ENCODE measurements at regions not wholly inside any gene's neighbourhood (a gene's known extent, or its start where the extent isn't known, plus 50 kb on each side); places are given as distances from the start of the nearest gene placed in this dataset.

- H3K4me3 ChIP-seq (ENCODE audit: low read depth, low read length), result no peak overlapping the region
- no peak for DNase-seq (ENCODE audit: low read depth)
- TF ChIP-seq, protein P1, sequence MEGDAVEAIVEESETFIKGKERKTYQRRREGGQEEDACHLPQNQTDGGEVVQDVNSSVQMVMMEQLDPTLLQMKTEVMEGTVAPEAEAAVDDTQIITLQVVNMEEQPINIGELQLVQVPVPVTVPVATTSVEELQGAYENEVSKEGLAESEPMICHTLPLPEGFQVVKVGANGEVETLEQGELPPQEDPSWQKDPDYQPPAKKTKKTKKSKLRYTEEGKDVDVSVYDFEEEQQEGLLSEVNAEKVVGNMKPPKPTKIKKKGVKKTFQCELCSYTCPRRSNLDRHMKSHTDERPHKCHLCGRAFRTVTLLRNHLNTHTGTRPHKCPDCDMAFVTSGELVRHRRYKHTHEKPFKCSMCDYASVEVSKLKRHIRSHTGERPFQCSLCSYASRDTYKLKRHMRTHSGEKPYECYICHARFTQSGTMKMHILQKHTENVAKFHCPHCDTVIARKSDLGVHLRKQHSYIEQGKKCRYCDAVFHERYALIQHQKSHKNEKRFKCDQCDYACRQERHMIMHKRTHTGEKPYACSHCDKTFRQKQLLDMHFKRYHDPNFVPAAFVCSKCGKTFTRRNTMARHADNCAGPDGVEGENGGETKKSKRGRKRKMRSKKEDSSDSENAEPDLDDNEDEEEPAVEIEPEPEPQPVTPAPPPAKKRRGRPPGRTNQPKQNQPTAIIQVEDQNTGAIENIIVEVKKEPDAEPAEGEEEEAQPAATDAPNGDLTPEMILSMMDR (IDR thresholded peaks at IDR 0.05; ENCODE audit: insufficient read depth, low read depth, low read length, missing control alignments), result no peak
Observed at GRCh38 chr13:74487091-74487722, 353.0 kb upstream of the KLF12 start.

- no peak overlapping the region for H3K4me3 ChIP-seq (ENCODE audit: low read depth, low read length)
- TF ChIP-seq, protein P1 (IDR thresholded peaks at IDR 0.05; ENCODE audit: insufficient read depth, low read depth, low read length, missing control alignments), result no peak
- no peak for DNase-seq (ENCODE audit: low read depth)
Observed at GRCh38 chr13:74485757-74486156, 351.6 kb upstream of the KLF12 start.

GRCh38 chr13:74479124-74479523, 344.9 kb upstream of the KLF12 start:
- TF ChIP-seq, protein P1 (IDR thresholded peaks at IDR 0.05; ENCODE audit: insufficient read depth, low read depth, low read length, missing control alignments), result no peak
- DNase-seq (ENCODE audit: low read depth), result no peak
- H3K4me3 ChIP-seq (ENCODE audit: low read depth, low read length), result no peak overlapping the region

DNA sequence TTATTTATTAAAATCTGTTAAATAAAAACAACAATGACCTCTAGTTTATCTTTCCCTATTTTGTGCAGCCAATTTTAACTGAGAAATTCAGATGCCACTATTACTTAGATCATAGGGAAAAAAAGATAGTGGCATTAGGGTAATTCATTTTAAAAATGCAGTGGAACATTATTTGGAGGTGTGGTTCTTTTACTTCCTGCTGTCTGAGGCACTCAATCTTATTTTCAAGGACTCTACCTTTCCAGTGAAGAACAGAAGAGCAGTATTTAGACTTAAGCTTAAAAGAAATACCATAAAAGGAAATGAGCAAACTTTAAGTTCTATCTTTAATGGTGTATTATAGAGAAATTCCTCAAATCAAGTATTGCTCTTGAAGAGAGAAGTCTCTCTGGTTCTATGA, 342.6 kb upstream of the KLF12 start:
- DNase-seq (ENCODE audit: low read depth), result no peak
- no peak overlapping the region for H3K4me3 ChIP-seq (ENCODE audit: low read depth, low read length)
- TF ChIP-seq, protein P1 (IDR thresholded peaks at IDR 0.05; ENCODE audit: insufficient read depth, low read depth, low read length, missing control alignments), result no peak

GRCh38 chr13:74476365-74476764, 342.2 kb upstream of the KLF12 start:
- TF ChIP-seq, protein P1 (IDR thresholded peaks at IDR 0.05; ENCODE audit: insufficient read depth, low read depth, low read length, missing control alignments), result no peak
- no peak for DNase-seq (ENCODE audit: low read depth)
- H3K4me3 ChIP-seq (ENCODE audit: low read depth, low read length), result no peak overlapping the region

GRCh38 chr13:74466864-74467263, 332.7 kb upstream of the KLF12 start:
- no peak overlapping the region for H3K4me3 ChIP-seq (ENCODE audit: low read depth, low read length)
- TF ChIP-seq, protein P1 (IDR thresholded peaks at IDR 0.05; ENCODE audit: insufficient read depth, low read depth, low read length, missing control alignments), result no peak
- no peak for DNase-seq (ENCODE audit: low read depth)

DNA sequence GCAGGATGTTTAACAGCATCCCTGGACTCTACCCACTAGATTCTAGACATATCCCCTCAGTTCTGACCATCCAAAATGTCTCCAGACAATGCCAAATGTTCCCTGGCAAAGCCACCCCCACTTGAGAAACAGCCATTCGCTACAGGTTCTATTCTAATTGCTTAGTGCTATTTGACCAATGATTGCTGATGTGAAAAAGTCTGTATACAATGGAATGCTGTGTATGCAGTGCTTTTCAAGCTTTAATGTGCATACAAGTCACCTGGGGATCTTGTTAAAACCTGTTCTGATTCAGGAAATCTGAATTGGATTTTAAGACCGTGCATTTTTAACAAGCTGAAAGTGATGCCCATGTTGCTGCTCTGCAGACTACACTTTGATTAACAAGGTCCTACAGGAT, 331.8 kb upstream of the KLF12 start:
- TF ChIP-seq, protein P1 (IDR thresholded peaks at IDR 0.05; ENCODE audit: insufficient read depth, low read depth, low read length, missing control alignments), result no peak
- DNase-seq (ENCODE audit: low read depth), result no peak
- H3K4me3 ChIP-seq (ENCODE audit: low read depth, low read length), result no peak overlapping the region
